Right renal pelvis (tissue), 4 donors: ENCODE measurements at regions not wholly inside any gene's neighbourhood (a gene's known extent, or its start where the extent isn't known, plus 50 kb on each side); places are given as distances from the start of the nearest gene placed in this dataset.

Source experiments
- DNase-seq, 4 donors: peaks; one replicate each; pipeline ENCODE4 v3.0.0-alpha.2; 2013; ENCODE audit warnings: low read depth in 4 of 4, low spot score in 3 of 4, missing footprints in 1 of 4

DNA sequence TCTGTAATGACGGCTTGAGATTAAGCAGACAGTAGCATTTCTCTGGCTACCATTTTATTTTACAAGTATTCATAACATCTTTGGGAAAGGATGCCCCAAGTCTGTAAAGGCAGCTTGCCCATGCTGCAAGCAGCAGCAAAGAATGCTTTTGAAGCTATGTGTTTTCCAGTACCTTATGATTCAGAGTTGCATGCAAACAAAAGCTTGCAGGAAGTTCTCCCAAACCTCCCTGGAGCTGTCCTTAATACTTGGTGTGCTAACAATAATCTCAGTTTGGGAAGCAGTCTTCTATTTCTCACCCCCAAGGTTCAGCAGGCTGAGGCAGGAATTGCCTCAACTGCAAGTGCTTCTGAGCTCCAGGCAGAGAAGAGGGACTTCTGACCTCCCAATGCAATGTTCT, 60.8 kb downstream of the CCNA1 start:
- DNase-seq = no peak

DNA sequence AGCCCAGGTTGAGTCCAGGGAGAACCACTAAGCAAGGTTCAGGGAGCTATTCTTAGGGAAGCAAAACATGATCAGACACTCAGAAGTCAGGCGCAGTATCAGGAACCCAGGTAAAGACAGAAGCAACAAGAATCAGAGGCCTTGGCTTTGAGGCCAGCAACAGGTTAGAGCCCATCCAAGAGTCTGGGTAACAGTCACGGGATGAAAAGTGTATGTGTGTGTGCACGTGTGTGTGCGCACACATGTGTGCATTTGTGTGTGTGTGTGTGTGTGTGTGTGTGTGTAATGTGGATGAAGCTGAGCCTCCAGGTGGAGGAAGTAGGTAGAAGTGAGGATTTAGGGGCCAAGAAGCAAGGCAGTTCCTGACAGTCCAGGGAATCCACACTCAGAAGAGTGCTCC, 63.1 kb downstream of the CCNA1 start:
- no peak for DNase-seq

DNA sequence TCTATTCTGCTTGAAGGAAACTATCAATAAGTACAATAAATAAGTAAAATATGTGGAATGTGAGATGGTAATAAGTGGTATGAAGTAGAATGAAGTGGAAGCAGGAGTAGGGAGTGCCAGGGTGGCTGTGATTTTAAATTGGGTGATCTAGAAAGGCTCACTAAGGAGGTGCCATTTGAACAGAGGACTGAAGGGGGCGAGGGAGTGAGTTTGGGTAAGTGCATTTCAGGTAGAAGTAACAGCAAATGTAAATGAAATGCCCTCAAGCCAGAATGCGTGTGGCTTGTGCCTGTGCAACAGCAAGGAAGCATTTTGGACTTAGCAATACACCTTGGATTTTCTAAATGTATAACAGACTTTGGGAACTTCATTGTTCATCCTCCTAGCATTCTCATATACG, 77.1 kb downstream of the CCNA1 start:
- DNase-seq = no peak

DNA sequence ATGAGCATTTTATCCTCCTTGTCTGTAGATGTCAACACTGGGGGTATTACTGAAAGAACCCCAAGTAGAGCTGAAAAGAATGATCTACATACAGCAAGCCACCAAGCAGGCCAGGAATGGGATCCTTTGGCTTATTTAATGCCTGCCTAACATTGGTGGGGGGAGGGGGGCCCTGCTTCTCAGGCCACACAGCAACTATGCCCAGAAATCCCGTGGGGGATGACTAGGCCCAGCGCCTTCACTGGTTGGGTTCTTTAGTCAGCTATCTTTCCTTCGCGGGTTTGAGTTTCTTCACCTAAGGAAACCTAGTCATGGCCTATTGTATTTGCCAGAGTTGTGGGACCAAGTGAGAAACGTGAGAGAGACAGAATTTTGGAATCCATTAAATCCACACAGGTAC, 80.5 kb downstream of the CCNA1 start:
- DNase-seq = no peak

DNA sequence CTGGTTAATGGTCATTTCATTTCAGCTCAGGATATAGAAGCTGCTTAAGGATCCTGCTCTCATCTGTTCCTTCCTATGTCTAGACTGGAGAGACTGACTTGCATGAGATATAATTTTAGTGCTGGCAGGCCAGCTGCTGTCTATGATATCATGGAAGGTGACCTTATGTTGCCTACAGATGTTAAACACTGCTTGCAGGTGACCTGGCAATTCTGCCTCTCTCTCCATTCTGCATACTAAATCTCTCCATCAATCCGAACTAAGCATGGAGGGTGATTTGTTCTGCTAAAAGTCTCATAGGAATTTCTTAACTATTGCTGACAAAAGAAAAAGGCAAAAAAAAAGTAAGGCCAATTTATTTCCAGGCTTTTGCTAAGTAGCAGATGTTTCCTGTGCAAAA, 81.0 kb downstream of the CCNA1 start:
- DNase-seq = no peak

DNA sequence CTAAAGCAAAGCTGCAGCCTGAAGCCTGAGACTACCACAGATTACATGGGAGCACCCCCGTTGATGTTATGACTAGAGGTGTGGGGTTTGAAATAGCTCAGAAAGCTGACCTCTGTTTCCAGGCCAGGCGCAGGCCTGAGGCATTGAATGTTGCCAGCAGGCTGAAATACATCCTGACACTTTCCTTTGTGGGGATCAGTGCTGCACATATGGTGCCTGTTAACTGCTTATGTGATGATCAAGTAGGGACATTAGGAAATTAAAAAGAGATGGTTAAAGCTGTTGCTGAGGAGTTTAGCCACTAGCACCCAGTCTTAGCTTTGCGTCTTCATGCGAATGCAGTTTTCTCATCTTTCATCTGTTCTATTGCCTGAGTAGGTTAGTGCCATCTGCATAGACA, 83.2 kb downstream of the CCNA1 start:
- no peak for DNase-seq

DNA sequence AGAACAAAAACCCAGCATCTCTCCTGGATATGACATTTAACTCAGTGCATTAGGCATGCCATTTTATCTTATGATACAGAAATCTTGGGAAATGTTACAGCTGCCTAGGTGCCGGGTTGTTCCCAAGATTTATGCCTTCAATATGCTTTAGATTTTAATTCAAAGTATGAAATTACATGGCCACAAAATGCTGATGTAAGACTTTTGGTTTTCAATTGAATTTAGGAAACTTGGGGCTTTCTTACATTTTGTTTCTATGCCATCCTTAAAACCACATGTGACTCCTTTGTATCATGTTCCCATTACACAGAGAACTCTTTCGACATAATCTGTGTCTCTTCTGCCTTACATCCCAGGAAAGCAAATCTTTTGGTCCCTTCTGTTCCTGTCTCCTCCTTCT, 83.9 kb downstream of the CCNA1 start:
- DNase-seq = no peak

DNA sequence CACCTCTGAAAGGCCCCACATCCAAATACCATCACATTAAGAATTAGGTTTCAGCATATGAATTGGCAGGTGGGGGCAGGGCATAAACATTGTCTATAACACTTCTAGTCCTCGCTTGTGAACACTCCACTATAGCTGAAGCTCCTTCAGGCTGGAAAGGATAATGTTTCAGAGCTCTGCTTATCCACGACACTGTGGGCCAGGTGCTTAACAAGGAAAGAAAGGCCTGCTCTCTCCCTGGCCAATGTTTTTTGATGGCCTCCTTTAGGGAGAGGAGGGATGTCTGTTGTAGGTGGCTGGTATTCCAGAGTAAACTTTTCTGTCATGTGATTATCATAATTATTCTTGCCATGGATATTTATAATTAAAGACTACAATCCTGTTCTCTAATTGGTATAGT, 86.4 kb downstream of the CCNA1 start:
- no peak for DNase-seq

DNA sequence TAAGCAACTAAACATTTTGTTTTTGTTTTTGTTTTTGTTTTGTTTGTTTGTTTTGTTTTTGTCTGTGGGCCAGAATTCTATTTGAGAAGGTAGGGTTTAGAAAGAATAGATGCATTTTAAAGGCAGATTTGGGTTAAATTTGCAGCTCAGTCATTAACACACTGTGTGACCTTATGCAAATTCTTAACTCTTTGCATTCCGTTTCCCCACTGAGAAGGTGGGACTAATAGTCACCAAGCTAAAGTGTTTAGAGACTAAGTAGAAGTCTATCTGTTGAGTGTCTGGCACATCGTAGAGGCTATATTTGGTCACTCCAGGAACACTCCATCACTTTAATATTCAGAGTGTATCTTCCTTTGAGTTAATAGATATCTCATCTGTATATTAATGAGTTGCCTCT, 87.1 kb downstream of the CCNA1 start:
- no peak for DNase-seq

DNA sequence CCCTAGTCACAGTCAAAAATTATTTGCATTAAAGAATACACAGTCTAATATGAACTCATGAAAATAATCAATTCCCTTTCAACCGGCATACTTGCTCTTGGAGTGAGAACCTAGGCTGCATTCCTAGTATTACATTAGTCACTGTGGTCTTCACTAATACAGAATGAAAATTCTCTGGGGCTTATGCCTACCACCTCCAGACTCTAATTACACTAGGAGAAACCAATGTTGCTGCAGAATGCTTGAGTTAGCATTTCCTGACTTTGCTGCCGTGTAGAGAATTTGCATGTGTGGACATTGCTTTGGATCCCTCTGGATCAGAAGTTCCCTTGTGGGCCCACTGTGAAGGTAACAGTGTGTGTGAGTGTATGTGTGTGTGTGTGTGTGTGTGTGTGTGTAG, 87.8 kb downstream of the CCNA1 start:
- DNase-seq = no peak

DNA sequence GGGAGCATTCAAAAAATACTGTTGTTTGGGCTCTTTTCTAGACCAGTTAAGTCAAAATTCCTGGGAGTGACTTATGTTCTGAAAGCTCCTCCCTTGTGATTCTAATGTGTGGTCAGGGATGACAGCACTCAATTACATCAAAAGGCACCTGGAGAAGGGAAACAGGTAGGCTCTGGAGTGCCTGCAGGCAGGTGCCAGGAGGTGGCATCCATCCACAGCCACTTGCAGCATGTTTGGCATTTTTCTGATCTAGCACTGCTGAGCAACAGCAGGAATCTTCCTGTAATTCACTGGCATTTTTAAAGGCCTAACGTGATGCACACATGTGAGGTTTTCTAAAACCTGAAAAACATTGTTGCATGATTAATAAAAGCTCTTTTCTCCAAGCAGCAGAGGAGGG, 94.6 kb downstream of the CCNA1 start:
- DNase-seq = no peak

DNA sequence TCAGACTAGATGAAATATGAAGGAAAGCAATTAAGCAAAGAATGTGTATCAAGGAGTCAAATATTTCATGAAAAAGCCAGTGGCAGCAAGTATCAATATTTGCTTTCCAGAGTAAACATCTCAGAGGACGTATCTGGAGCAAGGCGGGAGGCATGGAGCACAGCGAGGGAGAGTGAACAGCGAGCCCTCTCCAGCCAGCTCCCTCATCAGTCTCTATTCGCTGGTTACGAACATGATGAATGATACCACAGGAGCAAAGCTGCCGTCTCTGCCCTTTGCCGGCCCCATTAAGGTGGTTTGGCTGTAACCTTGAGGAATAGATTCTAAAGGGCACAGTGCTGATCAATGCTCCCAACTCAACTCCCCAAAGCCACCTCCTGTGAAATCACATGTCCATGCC, 95.8 kb downstream of the CCNA1 start:
- DNase-seq = no peak

DNA sequence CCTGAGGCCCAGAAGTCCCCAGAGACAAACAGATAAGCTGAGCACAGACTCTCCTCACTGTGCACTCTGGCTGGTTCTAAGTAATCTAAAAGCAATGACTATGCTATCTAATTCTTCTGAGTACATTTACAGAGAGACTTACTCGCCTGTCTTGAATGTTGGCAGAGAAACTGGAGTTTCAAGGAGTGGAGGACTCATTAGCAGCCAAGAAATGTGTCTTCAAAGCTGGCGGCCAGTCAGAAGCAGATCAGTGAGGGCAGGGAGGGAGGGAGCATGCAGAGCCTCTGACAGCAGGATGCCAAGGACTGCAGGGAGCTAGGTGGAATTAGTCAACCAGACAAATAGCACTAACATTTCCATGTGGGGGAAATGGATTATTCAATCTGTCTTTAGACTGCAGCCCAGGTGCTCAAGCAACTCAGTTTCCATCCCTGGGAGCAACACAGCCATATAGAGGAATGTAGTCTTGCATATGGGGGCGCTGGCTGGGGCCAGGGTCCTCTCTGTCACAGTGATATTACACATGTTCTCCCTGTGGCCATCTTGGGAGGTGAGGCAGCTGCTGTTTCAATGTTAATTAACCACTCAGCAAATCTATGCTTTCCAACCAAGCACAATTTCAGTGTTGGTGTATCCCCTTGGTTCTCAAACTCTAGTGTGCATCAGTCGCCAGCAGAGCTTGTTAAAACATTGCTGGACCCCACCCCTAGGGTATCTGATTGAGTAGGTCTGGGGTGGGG, 97.9 kb downstream of the CCNA1 start:
- DNase-seq = no peak

DNA sequence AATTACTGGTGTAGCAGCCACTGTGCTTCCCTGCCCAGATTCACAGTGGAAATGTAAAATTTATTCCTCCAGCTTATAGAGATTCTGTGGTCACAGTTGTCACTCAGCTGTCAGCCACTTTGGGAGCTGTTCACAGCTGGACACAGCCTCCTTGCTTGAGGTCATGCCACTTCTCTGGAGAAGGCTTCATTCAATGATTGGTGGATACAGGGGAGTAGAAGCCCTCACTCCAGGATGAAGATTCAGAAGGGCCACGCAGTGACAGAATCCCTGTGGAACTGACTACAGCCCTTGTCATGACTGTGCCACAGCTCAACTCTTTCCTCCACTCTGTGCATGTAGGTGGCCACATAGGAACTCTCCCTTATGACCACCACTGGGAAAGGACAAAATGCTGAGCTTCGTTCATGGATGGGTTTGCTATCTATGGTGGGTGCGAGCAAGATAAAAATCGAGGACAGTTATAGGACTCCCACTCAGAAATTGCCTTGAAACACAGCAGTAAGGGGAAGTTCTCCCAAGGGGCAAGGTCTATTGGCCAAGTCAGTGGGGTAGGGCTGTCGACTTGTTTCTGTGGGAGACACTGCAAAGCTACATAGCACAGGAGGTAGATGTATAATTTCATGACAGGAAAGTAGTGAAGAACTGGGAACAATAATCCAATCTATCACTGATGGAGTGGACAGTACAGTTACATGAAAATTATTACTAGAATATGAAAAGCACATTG, 98.7 kb downstream of the CCNA1 start:
- DNase-seq = no peak

DNA sequence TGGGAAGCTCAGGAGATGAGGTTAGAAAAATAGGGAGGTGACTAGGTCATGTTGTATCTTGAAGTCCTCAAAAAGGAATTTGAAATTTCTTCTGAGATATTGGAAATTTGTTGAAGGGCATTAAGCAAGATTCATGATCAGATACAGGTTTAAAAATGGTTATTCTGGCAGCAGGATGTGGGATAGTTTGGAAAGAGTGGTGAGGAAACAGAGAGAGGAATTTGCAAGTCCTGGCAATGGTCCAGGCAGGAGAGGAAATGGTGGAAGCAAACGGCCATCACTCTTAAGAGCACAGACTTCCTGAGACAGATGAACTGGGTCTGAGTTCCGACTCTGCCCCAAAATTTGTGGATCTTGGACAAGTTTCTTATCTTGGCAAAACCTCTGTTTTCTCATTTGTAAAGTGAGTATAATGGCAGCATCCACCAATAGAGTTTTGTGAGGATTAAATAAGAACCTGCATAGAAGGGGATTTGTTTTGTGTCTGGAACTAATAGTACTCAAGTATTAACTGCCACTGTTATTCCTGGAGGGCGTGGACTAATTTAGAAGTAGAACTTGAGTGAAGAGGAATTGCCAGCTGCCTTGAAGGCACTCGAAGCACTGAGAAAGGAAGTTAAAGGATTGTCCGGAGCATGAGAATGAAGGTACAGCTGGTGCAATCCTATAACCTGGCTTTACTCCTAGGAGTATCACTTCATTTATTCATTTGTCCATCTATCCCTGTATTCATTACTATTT, 99.6 kb downstream of the CCNA1 start:
- DNase-seq = no peak

DNA sequence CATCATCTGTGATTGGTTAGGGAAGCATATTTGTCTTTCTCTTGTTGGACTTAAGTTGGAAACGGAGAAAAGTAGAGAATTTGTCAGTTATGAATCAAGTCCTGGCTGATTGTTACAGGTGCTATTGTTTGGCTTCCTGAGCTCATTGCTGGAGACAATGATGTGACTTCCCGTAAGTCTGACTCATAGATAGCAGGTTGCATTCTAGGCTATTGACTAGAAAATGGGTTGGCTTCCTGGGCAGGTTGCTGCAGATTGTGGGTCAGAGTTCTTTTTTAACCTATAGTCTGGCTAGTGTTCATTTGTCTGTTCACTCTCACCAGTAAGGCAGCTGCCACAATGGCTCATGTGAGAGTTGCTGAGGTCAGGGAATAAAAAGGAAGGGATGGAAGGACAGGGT, 101.5 kb downstream of the CCNA1 start:
- no peak for DNase-seq

DNA sequence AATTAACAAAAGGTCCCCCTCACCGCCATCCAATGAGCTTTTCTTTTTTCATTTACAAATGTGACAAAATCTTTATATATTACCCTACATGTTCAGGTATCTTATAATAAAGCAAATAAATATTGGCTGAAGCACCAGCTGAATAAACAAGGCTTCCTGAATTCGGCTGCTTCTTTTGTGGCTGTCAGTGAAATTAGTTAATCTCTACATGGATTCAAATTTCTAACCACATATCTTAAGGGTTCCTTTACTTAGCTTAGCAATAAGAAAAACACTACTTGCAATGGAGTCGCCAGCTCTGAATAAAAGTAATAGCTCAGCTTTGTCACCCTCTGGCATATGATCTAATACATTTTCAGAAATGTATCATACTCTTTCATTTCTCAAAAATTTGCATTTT, 104.3 kb downstream of the CCNA1 start:
- no peak for DNase-seq

DNA sequence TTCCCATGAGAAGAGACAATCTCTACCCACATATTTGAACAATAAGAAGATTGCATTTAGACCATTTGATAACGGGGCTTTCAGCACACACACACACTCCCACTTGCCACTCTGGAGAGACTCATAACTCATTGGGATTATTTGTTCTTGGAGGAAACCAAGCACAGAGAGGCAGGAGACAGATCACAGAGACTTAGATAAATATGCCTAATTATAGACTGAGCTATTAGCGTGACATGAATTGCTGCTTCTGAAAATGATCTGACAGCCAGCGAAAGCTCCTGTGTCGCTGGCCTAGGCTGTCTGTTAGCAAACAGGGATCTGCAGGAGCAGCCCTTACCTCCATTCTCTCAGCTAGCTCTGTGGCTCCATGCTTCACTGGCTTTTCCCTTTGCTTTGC, 111.4 kb downstream of the CCNA1 start:
- no peak for DNase-seq

DNA sequence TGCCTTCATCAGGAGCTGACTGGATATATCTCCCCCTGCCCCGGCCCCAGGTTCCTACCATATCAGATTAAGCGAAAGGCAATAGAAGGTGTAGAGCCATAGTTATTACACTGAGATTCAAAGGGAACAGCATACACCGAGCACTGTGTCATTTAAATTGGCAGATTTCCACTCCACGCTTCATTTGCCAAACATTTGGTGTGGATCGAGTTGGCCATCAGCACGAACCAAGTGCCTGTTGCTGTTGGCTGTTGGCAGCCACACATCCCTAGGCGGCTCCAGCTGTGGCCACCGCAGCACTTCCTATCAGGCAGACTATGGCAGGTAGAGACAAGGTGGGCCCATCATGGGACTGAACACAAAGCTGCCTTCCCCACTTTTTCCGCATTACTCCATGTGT, 115.8 kb downstream of the CCNA1 start:
- DNase-seq = no peak

DNA sequence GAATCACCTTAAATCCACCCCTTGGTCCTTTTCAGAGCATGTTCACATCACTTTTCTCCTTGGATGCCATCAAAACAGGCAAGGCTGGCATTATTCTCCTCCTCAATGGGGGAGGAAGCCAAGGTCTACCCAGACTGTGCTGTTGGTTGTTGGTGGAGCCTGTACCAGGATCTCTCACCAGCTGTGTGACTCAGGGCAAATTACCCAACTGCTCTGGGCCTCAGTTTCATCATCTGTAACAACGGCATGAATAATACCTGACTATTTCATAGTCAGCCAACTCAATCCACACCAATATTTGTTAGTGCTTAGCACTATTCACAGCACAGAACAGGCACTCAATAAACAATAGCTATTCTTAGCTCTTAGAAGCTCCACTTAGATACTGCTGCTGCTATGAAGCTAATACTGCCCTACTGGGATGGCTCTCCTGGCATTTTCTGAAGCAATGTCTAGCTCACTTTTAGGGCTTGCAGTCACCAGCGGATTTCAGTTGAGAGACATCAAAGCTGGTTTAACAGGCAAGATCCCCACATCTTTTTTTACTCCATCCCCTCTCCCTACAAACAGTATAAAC, 116.9 kb downstream of the CCNA1 start:
- DNase-seq = no peak

DNA sequence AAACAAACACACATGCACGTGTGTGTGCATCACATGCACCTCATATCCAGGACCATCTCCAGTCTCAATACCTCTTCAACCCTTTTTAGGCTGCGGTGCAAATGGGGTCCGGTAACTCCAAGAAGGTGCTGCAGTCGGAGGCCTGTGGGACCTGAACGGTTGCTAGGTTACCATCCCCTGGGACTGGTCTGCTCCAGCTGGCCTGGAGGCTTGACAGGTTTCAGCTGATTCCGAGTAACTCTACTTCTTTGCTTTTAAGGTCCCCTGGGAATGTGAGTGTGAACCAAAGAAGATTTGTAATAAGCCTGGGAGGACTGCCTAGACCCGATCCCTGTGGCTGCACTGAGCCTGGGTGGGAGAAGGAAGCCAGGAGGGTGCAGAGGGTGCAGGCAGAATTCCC, 117.5 kb downstream of the CCNA1 start:
- no peak for DNase-seq

DNA sequence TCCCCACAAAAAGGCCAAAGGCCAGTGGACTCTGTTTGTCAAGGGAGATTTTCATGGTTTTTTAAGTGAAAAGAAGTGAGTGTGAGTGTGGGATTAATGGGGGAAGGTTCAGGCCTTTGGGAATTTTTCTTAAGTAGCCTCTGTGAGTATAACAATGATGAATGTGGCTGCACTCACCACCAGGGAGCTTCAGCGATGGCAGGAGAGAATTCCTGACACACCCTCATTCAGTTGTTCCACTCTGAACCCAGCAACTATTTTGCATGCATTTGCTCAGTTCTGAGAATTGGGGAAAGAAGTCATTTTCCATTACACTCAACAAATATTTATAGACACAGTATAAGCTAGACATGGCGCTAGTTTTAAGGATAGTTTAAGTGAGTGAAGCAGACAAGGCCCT, 117.9 kb downstream of the CCNA1 start:
- no peak for DNase-seq
